ENCODE measurements at regions not wholly inside any gene's neighbourhood (a gene's known extent, or its start where the extent isn't known, plus 50 kb on each side); places are given as distances from the start of the nearest gene placed in this dataset.

- no peak for DNase-seq (ENCODE audit: low spot score)
- intact Hi-C loops (cut with micrococcal nuclease) = no loop called here
- H3K9me3 Mint-ChIP-seq = peaks cover 6% of the 10 kb centered on the region
- no peaks in the 10 kb centered on the region for H3K4me1 Mint-ChIP-seq (ENCODE audit: low read depth)
- H3K4me3 Mint-ChIP-seq = no peak overlapping the region
- no peaks in the 10 kb centered on the region for H3K36me3 Mint-ChIP-seq (ENCODE audit: low read depth)
- no peaks in the 10 kb centered on the region for H3K27me3 Mint-ChIP-seq (ENCODE audit: insufficient read depth)
- H3K27ac Mint-ChIP-seq = no peak overlapping the region
These were observed 60.1 kb upstream of the GPR26 start for GRCh38 chr10:123606006-123606405.

DNA sequence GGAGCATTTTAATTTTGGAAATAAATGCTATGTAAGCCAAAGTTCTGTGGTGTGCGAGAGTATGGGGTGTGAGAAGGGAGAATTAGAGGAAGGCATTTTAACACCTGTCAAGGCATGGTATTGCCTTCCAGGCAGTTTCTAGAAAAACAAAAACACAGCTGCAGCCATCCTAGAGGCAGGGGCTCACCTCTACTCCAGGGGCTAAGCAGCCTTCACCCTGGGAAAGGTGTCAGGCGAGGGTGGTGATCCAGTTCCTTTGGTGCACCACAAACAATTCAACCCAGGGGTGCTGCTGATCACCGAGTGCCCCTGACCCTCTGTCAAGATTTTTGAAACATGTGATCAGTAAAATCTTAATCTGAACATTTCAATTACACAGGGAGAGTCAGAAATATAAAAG lies 59.2 kb upstream of the GPR26 start:
- no peaks in the 10 kb centered on the region for H3K4me1 Mint-ChIP-seq (ENCODE audit: low read depth)
- H3K27ac Mint-ChIP-seq = no peak overlapping the region
- no peaks in the 10 kb centered on the region for H3K9me3 Mint-ChIP-seq
- H3K4me3 Mint-ChIP-seq = no peak overlapping the region
- H3K36me3 Mint-ChIP-seq (ENCODE audit: low read depth) = no peaks in the 10 kb centered on the region
- H3K27me3 Mint-ChIP-seq (ENCODE audit: insufficient read depth) = no peaks in the 10 kb centered on the region
- intact Hi-C loops (cut with micrococcal nuclease) = no loop called here
- no peak for DNase-seq (ENCODE audit: low spot score)

GRCh38 chr10:123607386-123607785 lies 58.8 kb upstream of the GPR26 start:
- Mint-ChIP-seq H3K27me3 (ENCODE audit: insufficient read depth) (no peaks in the 10 kb centered on the region), H3K9me3 (no peaks in the 10 kb centered on the region), H3K36me3 (ENCODE audit: low read depth) (no peaks in the 10 kb centered on the region), H3K4me1 (ENCODE audit: low read depth) (no peaks in the 10 kb centered on the region), H3K4me3 (no peak overlapping the region), H3K27ac (no peak overlapping the region)
- intact Hi-C loops (cut with micrococcal nuclease) = no loop called here
- DNase-seq (ENCODE audit: low spot score) = no peak

DNA sequence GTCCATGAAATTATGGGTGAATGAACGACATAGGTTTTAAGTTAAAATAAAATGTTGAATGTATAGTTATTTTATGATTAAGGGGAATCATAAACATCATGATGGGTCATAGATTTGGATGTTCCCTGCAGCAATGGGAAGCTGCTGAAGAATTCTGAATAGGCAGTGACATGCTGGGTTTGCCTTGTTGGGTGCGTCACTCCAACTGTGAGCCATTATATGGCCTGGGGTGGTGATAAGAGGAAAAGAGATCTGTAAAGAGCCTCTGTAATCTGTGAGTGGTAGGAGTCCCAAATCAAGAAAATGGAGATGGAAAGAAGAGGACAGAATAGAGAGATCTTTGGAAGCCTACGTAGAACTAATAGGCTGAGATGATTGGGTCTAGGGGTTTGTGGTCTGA lies 58.1 kb upstream of the GPR26 start:
- Mint-ChIP-seq H3K4me3 (no peak overlapping the region), H3K9me3 (no peaks in the 10 kb centered on the region), H3K36me3 (ENCODE audit: low read depth) (no peaks in the 10 kb centered on the region), H3K27me3 (ENCODE audit: insufficient read depth) (no peaks in the 10 kb centered on the region), H3K27ac (no peak overlapping the region), H3K4me1 (ENCODE audit: low read depth) (no peaks in the 10 kb centered on the region)
- no peak for DNase-seq (ENCODE audit: low spot score)
- intact Hi-C loops (cut with micrococcal nuclease) = no loop called here

GRCh38 chr10:123611243-123611642 lies 54.9 kb upstream of the GPR26 start:
- H3K36me3 Mint-ChIP-seq (ENCODE audit: low read depth) = no peaks in the 10 kb centered on the region
- H3K9me3 Mint-ChIP-seq = no peaks in the 10 kb centered on the region
- intact Hi-C loops (cut with micrococcal nuclease) = no loop called here
- H3K27me3 Mint-ChIP-seq (ENCODE audit: insufficient read depth) = no peaks in the 10 kb centered on the region
- no peaks in the 10 kb centered on the region for H3K4me1 Mint-ChIP-seq (ENCODE audit: low read depth)
- DNase-seq (ENCODE audit: low spot score) = no peak
- no peak overlapping the region for H3K4me3 Mint-ChIP-seq
- H3K27ac Mint-ChIP-seq = no peak overlapping the region

DNA sequence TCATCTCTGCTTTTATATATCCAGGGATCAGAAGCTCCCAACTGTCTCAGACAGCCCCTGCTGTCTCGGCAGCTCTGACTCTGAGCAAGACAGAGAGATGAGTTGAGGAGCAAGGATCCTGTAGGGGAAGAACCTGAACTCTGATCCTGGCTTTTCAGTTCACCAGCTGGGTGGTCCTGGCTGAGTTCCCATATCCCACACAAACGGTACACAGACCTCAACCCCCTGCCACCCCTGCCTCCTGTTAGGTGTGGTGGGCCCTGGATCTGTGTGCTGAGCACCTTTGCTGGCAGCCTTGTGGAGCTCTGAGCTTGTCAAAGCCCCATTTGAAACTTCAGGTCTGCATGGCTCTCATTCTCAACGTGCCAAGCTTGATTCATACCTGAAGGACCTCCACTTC lies 54.3 kb upstream of the GPR26 start:
- Mint-ChIP-seq H3K27me3 (ENCODE audit: insufficient read depth) (no peaks in the 10 kb centered on the region), H3K4me1 (ENCODE audit: low read depth) (no peaks in the 10 kb centered on the region), H3K9me3 (no peaks in the 10 kb centered on the region), H3K27ac (no peak overlapping the region), H3K4me3 (no peak overlapping the region), H3K36me3 (ENCODE audit: low read depth) (no peaks in the 10 kb centered on the region)
- intact Hi-C loops (cut with micrococcal nuclease) = no loop called here
- no peak for DNase-seq (ENCODE audit: low spot score)

- H3K36me3 Mint-ChIP-seq (ENCODE audit: low read depth) = no peaks in the 10 kb centered on the region
- no peak for DNase-seq (ENCODE audit: low spot score)
- no peaks in the 10 kb centered on the region for H3K9me3 Mint-ChIP-seq
- intact Hi-C loops (cut with micrococcal nuclease) = no loop called here
- H3K27ac Mint-ChIP-seq = no peak overlapping the region
- no peaks in the 10 kb centered on the region for H3K27me3 Mint-ChIP-seq (ENCODE audit: insufficient read depth)
- H3K4me3 Mint-ChIP-seq = no peak overlapping the region
- no peaks in the 10 kb centered on the region for H3K4me1 Mint-ChIP-seq (ENCODE audit: low read depth)
These were observed 52.8 kb upstream of the GPR26 start for GRCh38 chr10:123613346-123613850.

DNA sequence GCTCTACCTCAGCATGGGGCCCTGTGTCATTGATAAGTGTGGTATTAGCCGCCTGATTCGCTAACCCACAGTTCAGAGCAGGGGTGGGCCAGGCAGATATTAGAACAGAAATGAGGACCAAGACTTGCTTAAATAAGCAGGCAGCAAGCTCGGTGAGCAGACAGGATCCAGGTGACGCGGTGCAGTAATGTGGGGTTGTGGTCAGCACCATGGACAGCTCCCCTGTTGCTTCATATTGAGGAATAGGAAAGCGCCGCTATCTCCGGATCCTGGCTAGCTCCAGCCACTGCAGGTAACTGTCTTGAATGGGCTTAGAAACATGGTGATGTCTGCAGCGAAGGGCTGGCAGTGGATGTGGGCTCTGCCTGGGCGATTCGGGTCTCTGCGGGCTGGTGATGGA lies 51.3 kb upstream of the GPR26 start:
- no peak overlapping the region for H3K27ac Mint-ChIP-seq
- no peaks in the 10 kb centered on the region for H3K27me3 Mint-ChIP-seq (ENCODE audit: insufficient read depth)
- peak; percentile 22 for DNase-seq (ENCODE audit: low spot score)
- H3K9me3 Mint-ChIP-seq = no peaks in the 10 kb centered on the region
- H3K4me1 Mint-ChIP-seq (ENCODE audit: low read depth) = no peaks in the 10 kb centered on the region
- H3K36me3 Mint-ChIP-seq (ENCODE audit: low read depth) = no peaks in the 10 kb centered on the region
- intact Hi-C loops (cut with micrococcal nuclease) = no loop called here
- no peak overlapping the region for H3K4me3 Mint-ChIP-seq
